ENCODE measurements at regions not wholly inside any gene's neighbourhood (a gene's known extent, or its start where the extent isn't known, plus 50 kb on each side); places are given as distances from the start of the nearest gene placed in this dataset. TPM values are rescaled to one million over a fixed set of nuclear protein-coding genes. Genes with fewer than 3 reads are reported as not detected.

DNA sequence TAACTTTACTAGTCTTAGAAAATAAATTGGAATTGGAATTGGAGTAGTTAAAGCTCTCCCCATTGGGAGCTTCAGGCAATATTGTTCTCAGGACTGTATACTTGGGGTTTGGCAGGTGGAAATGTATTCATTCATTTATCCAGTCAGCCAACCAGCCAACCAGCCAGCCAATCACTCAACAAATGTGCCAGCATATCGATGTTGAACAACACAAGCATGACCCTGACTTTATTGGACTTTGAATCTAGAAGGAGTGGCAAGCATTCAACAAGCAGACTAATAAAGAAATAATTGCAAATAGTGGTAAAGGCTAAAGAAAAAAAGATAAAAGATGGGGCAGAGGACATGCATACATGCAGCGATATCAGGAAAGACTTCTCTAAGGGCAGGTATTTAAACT is 55.5 kb upstream of the ZC3H11B start:
- TF ChIP-seq, protein P1, sequence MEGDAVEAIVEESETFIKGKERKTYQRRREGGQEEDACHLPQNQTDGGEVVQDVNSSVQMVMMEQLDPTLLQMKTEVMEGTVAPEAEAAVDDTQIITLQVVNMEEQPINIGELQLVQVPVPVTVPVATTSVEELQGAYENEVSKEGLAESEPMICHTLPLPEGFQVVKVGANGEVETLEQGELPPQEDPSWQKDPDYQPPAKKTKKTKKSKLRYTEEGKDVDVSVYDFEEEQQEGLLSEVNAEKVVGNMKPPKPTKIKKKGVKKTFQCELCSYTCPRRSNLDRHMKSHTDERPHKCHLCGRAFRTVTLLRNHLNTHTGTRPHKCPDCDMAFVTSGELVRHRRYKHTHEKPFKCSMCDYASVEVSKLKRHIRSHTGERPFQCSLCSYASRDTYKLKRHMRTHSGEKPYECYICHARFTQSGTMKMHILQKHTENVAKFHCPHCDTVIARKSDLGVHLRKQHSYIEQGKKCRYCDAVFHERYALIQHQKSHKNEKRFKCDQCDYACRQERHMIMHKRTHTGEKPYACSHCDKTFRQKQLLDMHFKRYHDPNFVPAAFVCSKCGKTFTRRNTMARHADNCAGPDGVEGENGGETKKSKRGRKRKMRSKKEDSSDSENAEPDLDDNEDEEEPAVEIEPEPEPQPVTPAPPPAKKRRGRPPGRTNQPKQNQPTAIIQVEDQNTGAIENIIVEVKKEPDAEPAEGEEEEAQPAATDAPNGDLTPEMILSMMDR (IDR thresholded peaks at IDR 0.05; ENCODE audit: extremely low read depth, low read depth, low read length), result no peak
- Histone ChIP-seq H2AFZ (ENCODE audit: low read length) (no peak overlapping the region), H3K27ac (ENCODE audit: low read depth, low read length) (no peak overlapping the region), H3K27me3 (ENCODE audit: insufficient read depth, low read length) (peaks cover 2% of the 10 kb centered on the region), H4K20me1 (ENCODE audit: insufficient read depth, low read length) (no peaks in the 10 kb centered on the region), H3K9me3 (ENCODE audit: low read depth, low read length) (no peaks in the 10 kb centered on the region), H3K79me2 (ENCODE audit: insufficient read depth, low read length) (no peaks in the 10 kb centered on the region), H3K4me2 (ENCODE audit: insufficient read depth, low read length) (no peak overlapping the region), H3K4me1 (ENCODE audit: insufficient read depth, low read length) (peaks cover 15% of the 10 kb centered on the region), H3K4me3 (ENCODE audit: insufficient read depth, low read length) (no peak overlapping the region), H3K36me3 (ENCODE audit: insufficient read depth, low read length) (no peaks in the 10 kb centered on the region)
- DNase-seq (ENCODE audit: insufficient read length, low spot score, missing footprints), result no peak

DNA sequence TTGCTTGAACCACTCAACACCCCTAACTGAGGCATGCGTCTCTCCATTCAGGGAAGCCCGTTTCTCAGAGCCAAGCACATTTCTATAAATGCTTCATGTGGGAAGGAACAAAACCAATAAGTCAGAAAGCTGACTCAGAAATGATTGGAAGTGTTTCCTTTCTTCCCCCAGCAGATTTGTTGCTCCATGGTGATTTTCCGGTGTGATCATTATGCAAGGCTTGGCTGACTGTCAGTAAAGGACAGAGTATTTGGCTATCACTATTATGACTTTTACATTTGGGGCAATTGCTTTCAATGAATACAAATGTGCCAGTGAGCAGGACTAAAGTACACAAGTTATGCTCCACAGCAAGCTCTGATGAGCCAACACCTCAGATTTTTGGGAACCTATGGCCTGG is 53.3 kb upstream of the ZC3H11B start:
- Histone ChIP-seq H3K27me3 (ENCODE audit: insufficient read depth, low read length) (no peaks in the 10 kb centered on the region), H3K27ac (ENCODE audit: low read depth, low read length) (peak overlapping the region; percentile 4), H3K4me3 (ENCODE audit: insufficient read depth, low read length) (peak overlapping the region; percentile 17), H3K4me2 (ENCODE audit: insufficient read depth, low read length) (peak overlapping the region; percentile 51), H3K36me3 (ENCODE audit: insufficient read depth, low read length) (no peaks in the 10 kb centered on the region), H3K79me2 (ENCODE audit: insufficient read depth, low read length) (no peaks in the 10 kb centered on the region), H3K4me1 (ENCODE audit: insufficient read depth, low read length) (peaks cover 15% of the 10 kb centered on the region), H2AFZ (ENCODE audit: low read length) (peak overlapping the region; percentile 67), H4K20me1 (ENCODE audit: insufficient read depth, low read length) (no peaks in the 10 kb centered on the region), H3K9me3 (ENCODE audit: low read depth, low read length) (no peaks in the 10 kb centered on the region)
- TF ChIP-seq, protein P1 (IDR thresholded peaks at IDR 0.05; ENCODE audit: extremely low read depth, low read depth, low read length), result no peak
- peak; percentile 80 for DNase-seq (ENCODE audit: insufficient read length, low spot score, missing footprints)

DNA sequence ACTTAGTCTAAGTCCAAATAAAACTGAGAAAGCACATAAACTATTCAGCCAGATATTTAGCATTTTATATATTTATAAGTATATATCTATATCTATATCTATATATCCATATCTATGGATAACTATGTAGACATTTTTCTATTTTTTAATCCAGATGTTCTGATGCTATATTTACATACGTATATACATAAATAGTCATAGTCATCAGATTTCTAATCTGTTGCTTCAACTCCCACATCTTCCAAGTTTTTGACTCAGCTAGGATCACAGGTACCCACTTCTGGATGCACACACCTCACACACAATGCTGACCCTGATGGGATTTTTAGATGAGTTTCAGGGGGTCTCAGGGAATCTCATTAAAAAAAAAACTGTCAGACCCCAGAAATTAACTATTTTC is 52.2 kb upstream of the ZC3H11B start:
- no peaks in the 10 kb centered on the region for H4K20me1 ChIP-seq (ENCODE audit: insufficient read depth, low read length)
- peaks cover 20% of the 10 kb centered on the region for H3K4me1 ChIP-seq (ENCODE audit: insufficient read depth, low read length)
- H2AFZ ChIP-seq (ENCODE audit: low read length), result no peak overlapping the region
- no peaks in the 10 kb centered on the region for H3K79me2 ChIP-seq (ENCODE audit: insufficient read depth, low read length)
- H3K27me3 ChIP-seq (ENCODE audit: insufficient read depth, low read length), result no peaks in the 10 kb centered on the region
- no peaks in the 10 kb centered on the region for H3K9me3 ChIP-seq (ENCODE audit: low read depth, low read length)
- H3K27ac ChIP-seq (ENCODE audit: low read depth, low read length), result no peak overlapping the region
- DNase-seq (ENCODE audit: insufficient read length, low spot score, missing footprints), result no peak
- H3K36me3 ChIP-seq (ENCODE audit: insufficient read depth, low read length), result no peaks in the 10 kb centered on the region
- no peak overlapping the region for H3K4me3 ChIP-seq (ENCODE audit: insufficient read depth, low read length)
- TF ChIP-seq, protein P1 (IDR thresholded peaks at IDR 0.05; ENCODE audit: extremely low read depth, low read depth, low read length), result no peak
- H3K4me2 ChIP-seq (ENCODE audit: insufficient read depth, low read length), result no peak overlapping the region

DNA sequence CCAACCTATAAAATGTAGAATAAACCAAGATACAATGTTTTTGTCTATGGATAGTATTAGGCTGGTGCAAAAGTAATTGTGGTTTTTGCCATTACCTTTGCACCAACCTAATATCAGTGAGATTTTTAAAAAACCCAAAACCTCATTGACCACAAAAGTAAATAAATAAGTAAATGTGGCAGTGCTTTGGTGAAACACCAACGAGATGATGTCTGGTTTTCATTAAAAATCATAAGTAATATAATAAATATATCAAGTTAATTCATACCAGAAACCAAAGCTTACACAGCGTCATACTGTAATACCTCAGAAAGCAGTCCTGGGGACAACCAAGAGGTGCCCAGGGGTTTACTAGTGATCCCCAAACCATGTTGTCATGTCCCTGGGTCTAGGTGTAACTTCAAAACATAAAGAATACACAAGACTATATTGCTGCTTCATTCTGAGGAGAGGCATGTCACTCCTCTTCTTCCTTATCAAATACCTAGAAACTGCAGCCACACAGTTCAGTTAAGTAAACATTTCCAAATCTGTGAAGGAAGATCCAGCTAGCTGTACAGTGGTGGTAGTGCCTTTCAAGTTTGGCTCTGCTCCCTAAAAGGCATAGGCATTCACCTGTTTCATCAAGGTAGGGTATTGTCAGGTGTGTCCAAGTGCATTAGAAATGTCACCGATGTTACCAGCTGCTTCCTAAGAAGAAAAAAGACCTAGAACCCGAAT is 51.6 kb upstream of the ZC3H11B start:
- H3K27ac ChIP-seq (ENCODE audit: low read depth, low read length), result no peak overlapping the region
- no peaks in the 10 kb centered on the region for H3K36me3 ChIP-seq (ENCODE audit: insufficient read depth, low read length)
- peaks cover 26% of the 10 kb centered on the region for H3K4me1 ChIP-seq (ENCODE audit: insufficient read depth, low read length)
- H3K9me3 ChIP-seq (ENCODE audit: low read depth, low read length), result no peaks in the 10 kb centered on the region
- no peak for DNase-seq (ENCODE audit: insufficient read length, low spot score, missing footprints)
- no peaks in the 10 kb centered on the region for H3K79me2 ChIP-seq (ENCODE audit: insufficient read depth, low read length)
- no peak overlapping the region for H3K4me3 ChIP-seq (ENCODE audit: insufficient read depth, low read length)
- H2AFZ ChIP-seq (ENCODE audit: low read length), result no peak overlapping the region
- TF ChIP-seq, protein P1 (IDR thresholded peaks at IDR 0.05; ENCODE audit: extremely low read depth, low read depth, low read length), result no peak
- no peaks in the 10 kb centered on the region for H3K27me3 ChIP-seq (ENCODE audit: insufficient read depth, low read length)
- no peaks in the 10 kb centered on the region for H4K20me1 ChIP-seq (ENCODE audit: insufficient read depth, low read length)
- H3K4me2 ChIP-seq (ENCODE audit: insufficient read depth, low read length), result no peak overlapping the region

Small RNAs in the stretch of these regions (small RNA-seq; reads per million reads assigned to genes)
- not detected for gene RNA5SP76

Measured in osteoblast (primary cell).